AG09309 (cell line): ENCODE measurements at regions not wholly inside any gene's neighbourhood (a gene's known extent, or its start where the extent isn't known, plus 50 kb on each side); places are given as distances from the start of the nearest gene placed in this dataset.

Experiments used
- DNase-seq: peaks from one replicate; pipeline ENCODE4 v3.0.0-alpha.2; 2010; ENCODE audit warnings: low read depth
- H3K4me3 ChIP-seq: 2 replicates; pipeline ENCODE4 v1.5.1; 2011; ENCODE audit warnings: mild to moderate bottlenecking, low read depth, low read length, moderate library complexity; ENCODE audit not compliant: control insufficient read depth
- CTCF ChIP-seq: IDR thresholded peaks from 2 replicates; pipeline ENCODE4 v1.5.1; 2011; ENCODE audit warnings: mild to moderate bottlenecking, low read depth, low read length, inconsistent platforms; ENCODE audit not compliant: insufficient read depth, control insufficient read depth; ENCODE audit errors: missing control alignments

- H3K4me3 ChIP-seq, result no peak overlapping the region
- no peak for TF ChIP-seq CTCF
- DNase-seq, result no peak
These were observed 1774.8 kb upstream of the CELF4 start for GRCh38 chr18:39340418-39340817.

GRCh38 chr18:39329496-39330275 lies 1764.1 kb upstream of the CELF4 start:
- no peak overlapping the region for H3K4me3 ChIP-seq
- TF ChIP-seq CTCF, result no peak
- no peak for DNase-seq

GRCh38 chr18:39326772-39327171 lies 1761.2 kb upstream of the CELF4 start:
- no peak for TF ChIP-seq CTCF
- H3K4me3 ChIP-seq, result no peak overlapping the region
- no peak for DNase-seq

DNA sequence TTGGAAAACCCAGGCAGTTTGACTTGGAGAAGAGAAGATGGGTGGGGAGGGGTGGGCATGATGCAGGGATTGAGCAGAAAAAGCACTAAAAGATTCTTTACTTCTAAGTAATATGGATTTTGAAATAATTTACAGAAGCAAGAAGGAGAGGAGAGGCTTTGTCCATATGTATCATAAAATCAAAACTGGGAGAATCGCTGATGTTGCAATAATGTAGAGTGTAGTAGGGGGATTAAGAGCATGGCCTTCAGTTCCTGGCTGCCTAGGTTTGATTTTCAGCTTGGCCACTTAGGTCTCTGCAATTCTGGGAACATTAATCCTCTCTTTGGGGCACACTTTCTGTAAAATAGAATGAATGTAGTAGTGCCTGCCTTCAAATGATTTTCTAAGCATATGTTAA lies 1760.4 kb upstream of the CELF4 start:
- no peak for DNase-seq
- TF ChIP-seq CTCF, result no peak
- no peak overlapping the region for H3K4me3 ChIP-seq

- DNase-seq, result no peak
- no peak for TF ChIP-seq CTCF
- no peak overlapping the region for H3K4me3 ChIP-seq
These were observed 1753.5 kb upstream of the CELF4 start for GRCh38 chr18:39319141-39319540.

DNA sequence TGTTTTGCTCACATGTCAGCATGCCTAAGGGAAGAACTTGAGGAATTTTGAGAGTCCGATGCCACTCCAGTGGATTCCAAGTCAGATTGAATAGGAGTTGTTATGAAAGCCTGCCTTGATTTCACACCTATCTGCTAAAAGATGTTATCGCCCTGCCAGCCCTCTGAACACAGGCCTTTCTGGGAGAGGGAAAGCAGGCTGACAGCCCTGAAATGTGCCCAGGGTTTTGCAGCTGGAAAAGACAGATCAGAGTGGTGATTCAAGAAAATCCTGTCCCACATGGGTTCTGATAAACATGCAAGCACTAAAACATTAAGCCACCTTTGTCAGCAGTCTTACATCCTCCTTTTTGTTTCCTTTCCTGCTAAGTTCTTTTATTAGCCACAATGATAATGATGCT lies 1752.9 kb upstream of the CELF4 start:
- no peak for DNase-seq
- no peak for TF ChIP-seq CTCF
- no peak overlapping the region for H3K4me3 ChIP-seq
